RPMI8226 (cell line): ENCODE measurements at regions not wholly inside any gene's neighbourhood (a gene's known extent, or its start where the extent isn't known, plus 50 kb on each side); places are given as distances from the start of the nearest gene placed in this dataset.

Source experiments
- DNase-seq: peaks from one replicate; pipeline ENCODE4 v3.0.0-alpha.2; 2015

DNA sequence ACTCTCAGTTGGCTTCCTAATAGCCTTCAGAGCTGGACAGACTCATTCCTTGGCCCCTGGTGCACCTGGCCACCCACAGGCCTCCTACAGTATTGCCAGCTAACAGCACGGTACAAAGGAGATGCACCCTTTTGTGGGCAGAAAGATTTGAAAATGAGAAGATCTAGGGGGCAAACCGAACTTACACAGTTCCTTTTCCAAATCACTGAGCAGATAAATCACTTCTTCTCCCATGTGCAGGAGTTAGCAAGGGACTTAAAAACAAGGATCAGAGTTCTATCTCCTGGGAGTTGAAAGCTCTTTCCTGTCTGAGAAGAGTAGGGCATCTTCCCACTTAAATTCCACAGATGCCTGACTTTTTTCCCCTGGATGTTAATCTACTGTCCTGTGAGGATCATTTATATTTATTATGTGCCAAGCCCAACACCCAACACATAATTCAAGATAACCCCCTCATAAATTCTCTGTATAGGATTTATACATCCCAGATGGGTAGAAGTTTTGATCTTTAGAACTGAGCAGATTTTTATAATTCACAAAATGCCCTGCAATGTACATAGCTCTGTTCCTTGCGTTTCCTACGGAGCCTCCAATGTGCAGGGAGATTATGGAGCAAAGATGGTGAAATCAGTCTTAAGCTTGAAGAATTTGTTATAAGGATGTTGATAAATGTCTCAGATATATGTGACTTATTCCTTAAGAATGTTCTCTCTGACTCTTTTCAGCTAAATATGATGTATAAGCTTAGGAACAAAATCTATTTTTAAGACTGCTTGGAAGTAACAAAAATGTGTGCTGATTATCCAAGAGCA lies 207.2 kb upstream of the DAPK1 start:
- DNase-seq: no peak

DNA sequence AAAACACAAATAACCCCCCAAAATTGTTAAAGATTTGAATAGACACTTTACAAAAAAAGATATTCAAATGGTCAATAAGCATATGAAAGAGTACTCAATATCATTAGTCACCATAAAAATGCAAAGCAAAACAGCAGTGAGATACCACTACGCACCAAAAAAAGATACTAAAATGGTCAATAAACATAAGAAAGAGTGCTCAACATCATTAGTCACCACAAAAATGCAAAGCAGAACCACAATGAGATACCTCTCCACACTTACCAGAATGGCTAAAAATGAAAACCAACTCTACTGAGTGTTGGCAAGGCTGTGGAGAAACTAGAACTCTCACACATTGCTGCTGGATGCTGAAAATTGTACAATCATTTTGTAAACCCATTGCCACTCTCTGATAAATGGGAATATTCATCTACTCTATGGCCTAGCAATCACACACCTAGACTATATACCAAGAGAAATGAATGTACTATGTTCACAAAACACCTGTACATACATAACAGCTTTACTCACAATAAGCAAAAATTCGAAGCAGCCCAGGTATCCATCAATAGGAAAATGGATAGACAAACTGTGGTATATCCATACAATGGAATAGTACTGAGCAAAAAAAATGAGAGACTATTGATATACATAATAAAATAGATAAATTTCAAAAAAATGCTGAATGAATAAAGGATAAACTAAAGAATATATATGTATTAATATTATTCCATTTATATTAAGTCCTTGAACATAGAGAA lies 205.0 kb upstream of the DAPK1 start:
- DNase-seq: no peak

DNA sequence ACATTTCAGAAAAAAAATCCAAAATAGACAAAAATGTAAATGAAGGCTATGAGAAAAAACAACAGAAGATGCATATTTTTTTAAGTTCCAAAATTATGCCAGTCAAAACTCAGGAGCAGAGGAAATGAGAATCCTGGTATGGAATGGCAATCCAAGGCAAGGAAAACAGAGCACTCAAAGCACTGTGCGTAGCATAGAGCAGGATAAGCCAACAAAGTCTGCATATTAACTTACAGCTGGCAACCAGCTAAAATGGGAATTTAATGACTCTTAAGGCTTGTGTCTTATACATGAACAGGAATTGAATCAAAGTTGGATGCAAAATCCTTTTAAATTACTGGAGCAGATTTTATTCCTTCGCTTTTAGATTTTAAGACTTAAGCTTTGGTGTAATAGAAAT lies 203.5 kb upstream of the DAPK1 start:
- no peak for DNase-seq

GRCh38 chr9:87300915-87301314 lies 196.8 kb upstream of the DAPK1 start:
- DNase-seq: no peak

- DNase-seq: no peak
Measured at GRCh38 chr9:87301371-87301770, 196.3 kb upstream of the DAPK1 start.

DNA sequence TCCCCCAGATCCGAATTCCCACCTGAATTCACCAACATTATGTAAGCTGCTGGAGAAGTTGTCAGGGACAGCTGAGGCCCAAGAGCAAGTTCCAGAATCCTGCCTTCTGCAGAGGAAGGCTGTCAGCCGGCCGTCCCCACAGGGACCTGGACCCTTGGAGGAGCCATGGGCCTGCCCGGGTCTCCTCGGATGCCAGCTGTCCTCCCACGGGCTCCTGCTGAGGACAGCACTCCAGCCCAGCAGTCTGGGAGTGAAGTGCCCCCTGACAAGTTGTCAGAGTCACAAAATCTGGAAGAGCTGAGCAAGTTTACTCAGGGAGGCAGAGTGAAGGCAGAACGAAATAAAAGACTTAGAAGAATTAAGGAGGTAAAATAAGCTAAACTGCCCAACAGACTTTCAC lies 192.5 kb upstream of the DAPK1 start:
- DNase-seq: no peak

DNA sequence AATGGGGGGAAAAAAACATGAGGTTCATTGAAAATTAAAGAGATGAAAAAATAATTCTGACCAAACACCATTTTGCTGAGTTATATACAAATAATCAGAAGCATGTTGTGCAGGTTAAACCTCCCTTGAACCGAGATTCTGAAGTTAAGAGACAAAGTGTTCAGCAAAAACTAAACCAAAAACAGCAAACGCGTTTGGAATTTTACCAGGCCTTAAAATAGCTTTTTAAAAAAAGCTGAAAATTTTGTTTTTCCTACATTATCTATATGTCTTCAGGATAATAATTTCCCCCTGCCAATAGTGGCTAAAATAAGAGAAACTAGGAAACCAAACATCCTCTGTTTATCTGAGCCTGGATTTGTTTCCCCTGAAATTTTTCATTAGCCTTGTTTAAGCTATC lies 191.7 kb upstream of the DAPK1 start:
- DNase-seq: no peak

- no peak for DNase-seq
Measured at GRCh38 chr9:87307848-87308247, 189.8 kb upstream of the DAPK1 start.

DNA sequence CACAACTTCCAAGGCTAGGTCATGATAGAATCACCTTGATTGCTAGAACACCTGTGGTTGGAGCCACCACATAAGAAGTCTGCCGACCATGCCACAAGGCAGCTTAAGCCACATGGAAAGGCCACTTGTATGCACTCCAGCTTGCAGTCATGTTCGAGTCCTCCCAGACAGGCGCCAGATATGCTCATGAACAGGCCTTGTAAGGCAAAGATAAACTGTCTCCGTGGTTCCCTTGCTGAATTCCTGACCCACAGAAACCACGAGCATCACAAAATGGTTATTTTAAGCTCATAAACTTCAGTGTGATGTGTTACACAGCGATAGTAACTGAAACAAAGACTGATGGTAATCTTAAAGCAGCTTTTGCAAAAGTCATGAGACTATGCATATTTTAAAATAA lies 188.4 kb upstream of the DAPK1 start:
- no peak for DNase-seq

- DNase-seq: no peak
Measured at GRCh38 chr9:87310827-87311523, 186.7 kb upstream of the DAPK1 start.

DNA sequence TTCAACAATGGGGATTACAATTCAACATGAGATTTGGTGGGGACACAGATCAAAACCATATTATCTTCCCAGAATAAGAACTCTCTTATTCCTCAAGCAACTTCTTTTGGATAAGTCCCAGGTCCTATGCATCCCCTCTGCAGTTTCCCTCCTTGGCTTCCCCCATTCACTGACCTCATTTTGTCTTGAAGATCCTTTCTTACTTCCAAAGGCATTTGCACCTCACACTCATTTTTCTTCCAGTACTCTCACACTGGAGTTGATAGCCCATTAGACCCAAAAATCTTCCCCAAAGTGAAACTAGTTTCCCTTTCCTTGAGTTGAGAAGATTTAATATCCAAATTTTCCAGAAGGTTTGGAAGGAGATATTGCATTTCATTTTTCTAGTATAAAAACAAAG lies 178.0 kb upstream of the DAPK1 start:
- no peak for DNase-seq

GRCh38 chr9:87320146-87320884 lies 177.4 kb upstream of the DAPK1 start:
- no peak for DNase-seq

DNA sequence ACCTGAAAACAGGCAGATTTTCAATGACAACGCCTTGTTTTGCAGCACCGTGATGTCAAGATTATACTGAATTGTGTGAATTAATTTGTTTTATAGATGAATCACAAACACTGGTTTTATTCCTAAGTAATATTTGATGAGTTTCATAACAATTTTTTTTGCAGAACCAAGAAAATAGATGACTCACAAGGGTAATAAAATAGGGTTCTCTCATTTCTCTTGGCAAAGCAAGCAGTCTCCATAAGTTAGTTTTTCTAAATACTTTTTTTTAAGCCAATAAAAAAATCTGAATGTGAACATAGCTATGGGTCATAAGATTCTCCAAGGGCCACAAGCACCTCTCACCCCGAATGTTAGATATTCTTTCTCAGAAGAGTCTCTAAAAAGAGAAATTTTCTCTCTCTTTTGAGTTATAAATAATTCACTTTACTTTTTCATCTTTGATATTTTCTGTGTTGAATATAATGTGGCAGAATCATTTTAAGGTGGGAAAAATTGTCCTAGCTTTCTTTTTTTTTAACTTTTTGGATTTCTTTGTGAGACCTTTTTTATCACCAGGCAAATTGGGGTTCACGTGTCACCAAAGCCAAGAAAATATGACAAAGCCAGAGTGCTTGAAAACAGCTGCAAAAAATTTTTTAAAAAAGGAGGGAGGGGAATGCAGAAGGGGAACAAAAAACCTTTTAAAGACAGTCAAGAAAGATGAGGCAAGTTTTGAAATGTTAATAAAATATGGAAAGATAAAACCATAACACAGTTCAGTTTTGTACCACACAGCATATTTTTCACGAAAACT lies 174.6 kb upstream of the DAPK1 start:
- DNase-seq: no peak

DNA sequence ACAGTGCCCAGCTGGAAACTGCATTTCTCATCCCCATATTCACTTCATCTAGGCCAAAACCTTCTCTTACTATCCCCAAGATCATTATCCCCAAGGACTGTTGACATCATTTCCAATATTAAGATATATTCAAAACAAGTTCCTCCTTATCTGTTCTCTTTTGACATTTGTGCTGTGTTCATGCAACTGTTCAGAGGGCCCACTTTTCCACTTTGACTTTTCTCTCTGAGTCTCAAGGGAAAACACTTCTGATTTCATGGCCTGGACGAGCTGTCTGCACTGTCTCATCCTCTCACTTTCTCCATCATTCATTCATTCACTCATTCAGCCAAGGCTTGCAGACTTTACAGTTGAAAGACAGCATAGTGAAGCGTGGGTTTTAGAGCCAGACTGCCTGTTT lies 173.7 kb upstream of the DAPK1 start:
- no peak for DNase-seq

GRCh38 chr9:87324613-87325194 lies 173.0 kb upstream of the DAPK1 start:
- peak; percentile 24 for DNase-seq

GRCh38 chr9:87327575-87328125 lies 170.0 kb upstream of the DAPK1 start:
- no peak for DNase-seq

DNA sequence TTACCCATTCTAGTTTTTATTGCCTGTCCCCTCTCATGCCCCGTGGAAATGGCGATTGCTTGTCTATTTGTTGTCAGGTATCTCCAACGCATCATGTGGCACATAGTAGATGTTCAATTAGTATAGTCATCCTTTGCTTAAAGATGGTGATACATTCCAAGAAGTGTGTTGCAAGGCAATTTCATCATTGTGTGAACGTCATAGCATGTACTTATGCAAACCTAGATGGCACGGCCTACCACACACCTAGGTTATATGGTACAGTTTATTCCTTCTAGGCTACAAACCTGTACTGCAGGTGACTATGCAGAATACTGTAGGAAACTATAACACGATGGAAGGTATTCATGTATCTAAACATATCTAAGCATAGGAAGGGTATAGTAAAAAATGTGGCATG lies 163.9 kb upstream of the DAPK1 start:
- DNase-seq: no peak

- no peak for DNase-seq
Measured at GRCh38 chr9:87334366-87334765, 163.3 kb upstream of the DAPK1 start.

DNA sequence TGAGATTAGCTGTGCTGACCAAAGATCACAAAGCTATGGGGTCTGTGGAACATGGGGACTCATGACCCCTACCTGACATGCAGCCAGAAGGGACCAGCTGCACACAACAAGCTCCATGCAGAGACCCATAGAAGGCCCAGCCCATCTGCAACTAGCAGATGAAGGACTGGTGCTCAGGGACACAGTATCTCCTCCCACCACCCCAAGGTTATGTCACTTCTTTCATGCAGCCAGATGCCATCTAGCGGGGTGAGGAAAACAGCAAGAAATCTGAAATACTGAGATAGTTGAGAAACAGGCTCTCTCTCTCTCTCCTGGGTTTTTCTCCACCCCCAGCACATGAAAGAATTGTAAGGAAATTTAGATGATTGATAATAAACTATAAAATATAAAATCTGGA lies 161.3 kb upstream of the DAPK1 start:
- DNase-seq: peak; percentile 3

DNA sequence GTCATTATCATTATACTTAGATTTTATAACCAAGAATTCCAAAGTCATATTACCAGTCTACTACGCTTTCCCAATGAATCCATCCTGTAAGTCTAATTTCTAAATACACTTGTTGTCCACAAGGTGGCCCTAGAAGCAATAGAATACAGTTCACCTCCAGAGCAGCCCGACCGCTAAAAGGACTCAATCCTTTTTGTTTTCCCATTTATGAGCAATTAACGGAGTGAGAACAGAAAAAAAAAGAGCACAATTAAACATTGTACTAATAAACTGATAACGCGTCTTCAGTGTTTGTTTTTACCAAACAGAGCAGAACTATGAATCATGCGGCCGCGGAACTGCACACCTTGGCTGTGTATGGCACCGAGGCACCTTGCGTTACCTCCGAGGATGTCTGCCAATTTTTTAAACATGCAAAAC lies 160.7 kb upstream of the DAPK1 start:
- DNase-seq: peak; percentile 22

DNA sequence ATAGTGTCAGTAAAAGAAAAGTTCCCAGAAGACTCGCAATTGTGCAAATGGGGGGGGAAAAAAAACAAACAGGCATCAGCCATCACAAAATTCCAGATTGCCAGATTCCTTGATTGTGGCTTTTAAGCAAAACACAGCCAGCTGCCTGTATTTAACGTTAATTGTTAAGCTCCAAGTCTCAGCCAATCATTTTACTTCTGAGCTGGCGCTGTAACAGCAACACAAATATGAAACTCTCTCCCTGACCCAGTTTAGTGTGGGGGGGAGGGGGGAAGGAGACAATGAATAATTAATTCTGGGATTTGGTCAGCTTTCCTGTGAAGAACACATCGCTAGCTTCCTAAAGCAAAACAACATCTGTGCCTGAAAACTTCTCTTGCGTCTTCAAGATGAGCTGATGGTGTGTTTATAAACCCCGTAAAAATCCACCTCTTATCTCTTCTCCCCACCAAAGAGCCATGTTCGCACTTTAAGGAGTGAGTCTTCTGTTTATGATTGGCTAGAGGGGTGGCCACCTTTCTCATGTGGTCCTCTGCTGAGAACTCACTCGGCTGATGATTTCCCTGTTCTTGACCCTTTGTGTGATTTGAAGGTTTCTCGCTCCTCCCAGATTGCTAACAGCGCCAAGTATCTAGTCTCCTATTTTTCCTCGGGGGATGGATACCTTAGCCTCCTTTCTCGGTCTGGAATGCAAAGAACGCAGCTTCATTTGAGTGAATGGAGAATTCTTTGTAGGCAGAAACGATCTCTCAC lies 160.2 kb upstream of the DAPK1 start:
- DNase-seq: no peak
